ENCODE measurements at regions not wholly inside any gene's neighbourhood (a gene's known extent, or its start where the extent isn't known, plus 50 kb on each side); places are given as distances from the start of the nearest gene placed in this dataset.

- no peak for DNase-seq (ENCODE audit: low spot score in 2 of 2)
- Histone ChIP-seq H3K36me3 (no peaks in the 10 kb centered on the region), H3K4me1 (no peaks in the 10 kb centered on the region), H3K4me3 (no peak overlapping the region), H3K27me3 (no peaks in the 10 kb centered on the region), H3K27ac (no peak overlapping the region), H3K9me3 (no peaks in the 10 kb centered on the region)
- TF ChIP-seq POLR2A (IDR thresholded peaks at IDR 0.05) (no peak), POLR2AphosphoS5 (IDR thresholded peaks at IDR 0.05) (no peak)
- TF ChIP-seq, protein P1, sequence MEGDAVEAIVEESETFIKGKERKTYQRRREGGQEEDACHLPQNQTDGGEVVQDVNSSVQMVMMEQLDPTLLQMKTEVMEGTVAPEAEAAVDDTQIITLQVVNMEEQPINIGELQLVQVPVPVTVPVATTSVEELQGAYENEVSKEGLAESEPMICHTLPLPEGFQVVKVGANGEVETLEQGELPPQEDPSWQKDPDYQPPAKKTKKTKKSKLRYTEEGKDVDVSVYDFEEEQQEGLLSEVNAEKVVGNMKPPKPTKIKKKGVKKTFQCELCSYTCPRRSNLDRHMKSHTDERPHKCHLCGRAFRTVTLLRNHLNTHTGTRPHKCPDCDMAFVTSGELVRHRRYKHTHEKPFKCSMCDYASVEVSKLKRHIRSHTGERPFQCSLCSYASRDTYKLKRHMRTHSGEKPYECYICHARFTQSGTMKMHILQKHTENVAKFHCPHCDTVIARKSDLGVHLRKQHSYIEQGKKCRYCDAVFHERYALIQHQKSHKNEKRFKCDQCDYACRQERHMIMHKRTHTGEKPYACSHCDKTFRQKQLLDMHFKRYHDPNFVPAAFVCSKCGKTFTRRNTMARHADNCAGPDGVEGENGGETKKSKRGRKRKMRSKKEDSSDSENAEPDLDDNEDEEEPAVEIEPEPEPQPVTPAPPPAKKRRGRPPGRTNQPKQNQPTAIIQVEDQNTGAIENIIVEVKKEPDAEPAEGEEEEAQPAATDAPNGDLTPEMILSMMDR (IDR thresholded peaks at IDR 0.05): no peak
- intact Hi-C loops (cut with DNase I; ENCODE audit: low total_unique reads): no loop called here
These were observed 121.1 kb downstream of the CYLC2 start for GRCh38 chr9:103116246-103116645.

GRCh38 chr9:103126494-103126893, 131.4 kb downstream of the CYLC2 start:
- Histone ChIP-seq H3K4me3 (no peak overlapping the region), H3K4me1 (no peaks in the 10 kb centered on the region), H3K9me3 (peaks cover 19 to 45% of the 10 kb centered on the region in 2 donors), H3K36me3 (no peaks in the 10 kb centered on the region), H3K27ac (no peak overlapping the region), H3K27me3 (no peaks in the 10 kb centered on the region)
- intact Hi-C loops (cut with DNase I; ENCODE audit: low total_unique reads): no loop called here
- TF ChIP-seq POLR2A (IDR thresholded peaks at IDR 0.05) (no peak), POLR2AphosphoS5 (IDR thresholded peaks at IDR 0.05) (no peak)
- TF ChIP-seq, protein P1 (IDR thresholded peaks at IDR 0.05): no peak
- DNase-seq (ENCODE audit: low spot score in 2 of 2): no peak

DNA sequence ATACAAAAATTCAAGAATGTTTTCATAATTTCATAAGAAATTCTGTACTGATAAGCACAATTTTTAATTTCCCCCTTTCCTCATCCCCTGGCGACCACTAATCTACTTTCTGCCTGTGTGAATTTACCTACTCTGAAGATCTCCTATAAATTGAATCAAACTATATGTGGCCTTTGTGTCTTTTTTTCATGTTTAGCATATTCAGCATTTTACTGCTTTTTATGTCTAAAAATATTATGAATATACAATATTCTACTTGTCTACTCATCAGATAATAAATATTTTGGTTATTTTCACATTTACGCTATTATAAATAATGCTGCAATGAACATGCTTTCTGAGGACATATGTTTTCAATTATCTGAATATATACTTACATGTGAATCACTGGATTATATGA, 144.8 kb downstream of the CYLC2 start:
- intact Hi-C loops (cut with DNase I; ENCODE audit: low total_unique reads): no loop called here
- Histone ChIP-seq H3K9me3 (no peaks in the 10 kb centered on the region), H3K27ac (no peak overlapping the region), H3K4me3 (no peak overlapping the region), H3K27me3 (no peaks in the 10 kb centered on the region), H3K36me3 (no peaks in the 10 kb centered on the region), H3K4me1 (no peaks in the 10 kb centered on the region)
- no peak for DNase-seq (ENCODE audit: low spot score in 2 of 2)
- no peak for TF ChIP-seq POLR2AphosphoS5 (IDR thresholded peaks at IDR 0.05)
- TF ChIP-seq, protein P1 (IDR thresholded peaks at IDR 0.05): no peak
- TF ChIP-seq POLR2A (IDR thresholded peaks at IDR 0.05): no peak

GRCh38 chr9:103152473-103152872, 157.3 kb downstream of the CYLC2 start:
- Histone ChIP-seq H3K4me3 (no peak overlapping the region), H3K4me1 (no peaks in the 10 kb centered on the region), H3K27me3 (no peaks in the 10 kb centered on the region), H3K9me3 (peaks cover 10 to 25% of the 10 kb centered on the region in 2 donors), H3K36me3 (no peaks in the 10 kb centered on the region), H3K27ac (no peak overlapping the region)
- intact Hi-C loops (cut with DNase I; ENCODE audit: low total_unique reads): no loop called here
- no peak for DNase-seq (ENCODE audit: low spot score in 2 of 2)
- TF ChIP-seq POLR2A (IDR thresholded peaks at IDR 0.05) (no peak), POLR2AphosphoS5 (IDR thresholded peaks at IDR 0.05) (no peak)
- TF ChIP-seq, protein P1 (IDR thresholded peaks at IDR 0.05): no peak

- Histone ChIP-seq H3K27me3 (no peaks in the 10 kb centered on the region), H3K36me3 (no peaks in the 10 kb centered on the region), H3K4me3 (no peak overlapping the region), H3K9me3 (peaks cover 10 to 42% of the 10 kb centered on the region in 2 donors), H3K27ac (no peak overlapping the region), H3K4me1 (no peaks in the 10 kb centered on the region)
- intact Hi-C loops (cut with DNase I; ENCODE audit: low total_unique reads): no loop called here
- TF ChIP-seq, protein P1 (IDR thresholded peaks at IDR 0.05): no peak
- TF ChIP-seq POLR2AphosphoS5 (IDR thresholded peaks at IDR 0.05) (no peak), POLR2A (IDR thresholded peaks at IDR 0.05) (no peak)
- DNase-seq (ENCODE audit: low spot score in 2 of 2): no peak
These were observed 172.4 kb downstream of the CYLC2 start for GRCh38 chr9:103167530-103167929.

Measured in breast epithelium (tissue), 4 donors.